GM13976 (cell line): ENCODE measurements at regions not wholly inside any gene's neighbourhood (a gene's known extent, or its start where the extent isn't known, plus 50 kb on each side); places are given as distances from the start of the nearest gene placed in this dataset.

Experiments
- DNase-seq: peaks from one replicate; pipeline ENCODE4 v3.0.0; 2012; ENCODE audit warnings: low spot score
- in situ Hi-C: fragments of 300-500 bp; cut with MboI; formaldehyde crosslinking; loops from one replicate; pipeline ENCODE4 v1.12.0; 2022; ENCODE audit warnings: low sequenced_read_pairs, mixed read lengths, inconsistent platforms; ENCODE audit not compliant: unreplicated experiment
- TF ChIP-seq, protein P1 (sequence below): IDR thresholded peaks from 2 replicates; pipeline ENCODE4 v1.5.1; 2012; ENCODE audit warnings: borderline replicate concordance, mild to moderate bottlenecking; ENCODE audit not compliant: insufficient read depth; ENCODE audit errors: extremely low read depth, missing control alignments, control extremely low read depth

DNA sequence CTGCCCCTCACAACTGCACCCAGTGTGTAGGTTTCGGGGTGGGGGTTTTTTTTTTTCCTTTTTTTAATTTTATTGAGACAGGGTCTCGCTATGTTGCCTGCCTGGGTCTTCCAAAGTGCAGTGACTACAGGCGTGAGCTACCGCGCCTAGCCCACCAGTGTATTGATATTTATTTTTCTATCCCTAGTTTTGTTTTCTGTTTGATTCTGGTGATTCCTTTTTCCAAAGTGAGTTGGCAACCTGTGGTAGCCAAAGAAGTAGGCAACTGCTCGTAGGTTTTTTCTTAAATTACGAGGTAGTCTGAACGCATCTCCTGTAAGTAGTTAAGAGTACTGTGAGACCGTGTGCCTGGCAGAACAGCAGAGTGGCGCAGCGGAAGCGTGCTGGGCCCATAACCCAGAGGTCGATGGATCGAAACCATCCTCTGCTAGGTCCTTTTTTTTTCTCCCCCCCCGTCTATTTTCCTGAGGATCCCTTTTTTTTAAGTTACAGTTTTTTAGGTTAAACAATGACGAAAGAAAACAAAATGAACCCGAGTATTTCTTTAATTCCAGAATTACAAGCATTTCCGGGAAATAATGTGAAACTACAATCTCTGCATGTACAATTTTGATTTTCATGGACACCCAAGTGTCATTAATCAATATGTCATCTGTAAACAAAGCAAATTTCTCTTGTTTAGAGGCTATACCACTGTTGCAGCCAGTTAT is 78.7 kb upstream of the BTN3A2 start:
- in situ Hi-C loops = no loop called here
- TF ChIP-seq, protein P1, sequence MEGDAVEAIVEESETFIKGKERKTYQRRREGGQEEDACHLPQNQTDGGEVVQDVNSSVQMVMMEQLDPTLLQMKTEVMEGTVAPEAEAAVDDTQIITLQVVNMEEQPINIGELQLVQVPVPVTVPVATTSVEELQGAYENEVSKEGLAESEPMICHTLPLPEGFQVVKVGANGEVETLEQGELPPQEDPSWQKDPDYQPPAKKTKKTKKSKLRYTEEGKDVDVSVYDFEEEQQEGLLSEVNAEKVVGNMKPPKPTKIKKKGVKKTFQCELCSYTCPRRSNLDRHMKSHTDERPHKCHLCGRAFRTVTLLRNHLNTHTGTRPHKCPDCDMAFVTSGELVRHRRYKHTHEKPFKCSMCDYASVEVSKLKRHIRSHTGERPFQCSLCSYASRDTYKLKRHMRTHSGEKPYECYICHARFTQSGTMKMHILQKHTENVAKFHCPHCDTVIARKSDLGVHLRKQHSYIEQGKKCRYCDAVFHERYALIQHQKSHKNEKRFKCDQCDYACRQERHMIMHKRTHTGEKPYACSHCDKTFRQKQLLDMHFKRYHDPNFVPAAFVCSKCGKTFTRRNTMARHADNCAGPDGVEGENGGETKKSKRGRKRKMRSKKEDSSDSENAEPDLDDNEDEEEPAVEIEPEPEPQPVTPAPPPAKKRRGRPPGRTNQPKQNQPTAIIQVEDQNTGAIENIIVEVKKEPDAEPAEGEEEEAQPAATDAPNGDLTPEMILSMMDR = no peak
- DNase-seq = peak; percentile 31

DNA sequence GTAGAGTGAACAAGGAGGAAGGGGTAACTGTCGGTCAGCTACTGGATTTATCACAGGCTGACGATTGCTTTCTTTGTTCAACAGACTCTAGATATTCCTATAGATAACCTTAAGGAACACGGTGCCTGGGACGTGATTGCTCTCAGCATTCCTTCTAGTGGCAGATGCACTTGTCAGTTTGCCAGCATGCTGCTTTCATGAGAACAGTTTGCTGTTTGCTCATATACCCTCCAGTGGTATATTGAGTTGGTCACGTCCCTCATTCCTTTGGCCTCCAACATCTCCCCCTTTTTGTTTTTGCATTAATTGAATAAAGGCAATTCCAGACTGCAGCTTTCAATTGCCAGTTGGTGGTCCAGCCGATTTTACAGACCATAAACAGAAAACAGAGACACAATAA is 76.8 kb upstream of the BTN3A2 start:
- no peak for DNase-seq
- in situ Hi-C loops = no loop called here
- TF ChIP-seq, protein P1 = no peak

DNA sequence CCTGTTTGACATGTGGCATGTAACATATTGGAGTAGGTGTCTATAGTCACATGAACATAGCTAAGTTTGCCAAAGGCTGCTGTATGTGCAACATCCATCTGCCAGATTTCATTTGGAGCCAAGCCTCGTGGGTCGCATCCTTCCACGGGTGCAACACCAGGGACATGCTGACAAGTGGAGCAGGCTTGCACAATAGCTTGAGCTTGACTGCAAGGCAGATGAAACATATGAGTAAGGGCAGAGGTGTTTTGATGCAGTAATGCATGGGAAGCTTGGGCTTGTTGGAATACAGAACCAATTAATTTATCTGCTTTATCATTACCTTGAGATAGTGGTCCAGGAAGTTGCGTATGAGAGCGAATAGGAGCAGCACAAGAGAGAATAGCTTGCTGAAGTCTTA is 74.1 kb upstream of the BTN3A2 start:
- DNase-seq = no peak
- in situ Hi-C loops = no loop called here
- TF ChIP-seq, protein P1 = no peak

DNA sequence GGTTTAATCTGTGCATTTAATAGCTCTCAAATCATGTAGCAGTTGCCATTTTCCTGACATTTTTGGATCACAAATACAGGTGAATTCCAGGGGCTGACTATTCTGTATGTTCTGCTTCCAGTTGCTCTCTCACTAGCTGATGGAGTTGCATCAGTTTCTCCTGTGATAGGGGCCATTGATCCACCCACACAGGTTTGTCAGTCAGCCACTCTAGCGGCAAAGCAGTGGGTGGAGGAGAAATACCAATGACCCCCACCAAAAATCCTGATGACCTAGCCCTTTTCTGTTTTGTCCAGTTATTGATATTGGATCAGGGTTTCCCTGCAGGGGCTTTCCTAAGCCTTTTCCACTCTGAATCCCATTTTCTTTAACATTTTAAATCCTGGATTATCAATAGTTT is 72.3 kb upstream of the BTN3A2 start:
- TF ChIP-seq, protein P1 = no peak
- in situ Hi-C loops = no loop called here
- DNase-seq = no peak

DNA sequence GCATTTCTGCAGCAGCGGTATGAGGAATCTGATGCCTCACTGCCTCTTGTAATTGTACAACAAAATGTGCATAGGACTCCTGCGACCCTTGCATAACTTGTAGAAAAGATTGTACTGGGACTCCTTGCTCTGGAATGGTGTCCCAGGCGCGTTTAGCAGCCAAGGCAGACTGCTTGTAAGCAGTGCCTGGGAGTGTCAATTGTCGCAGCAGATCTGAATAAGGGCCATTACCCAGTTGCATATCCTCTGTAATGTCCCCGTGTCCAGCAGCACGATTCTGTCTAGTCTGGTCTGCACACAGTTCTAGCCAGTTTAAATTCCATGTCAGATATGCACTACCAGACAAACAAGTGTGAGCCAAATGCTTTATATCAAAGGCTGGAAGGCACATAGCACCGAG is 70.7 kb upstream of the BTN3A2 start:
- TF ChIP-seq, protein P1 = no peak
- DNase-seq = no peak
- in situ Hi-C loops = no loop called here

DNA sequence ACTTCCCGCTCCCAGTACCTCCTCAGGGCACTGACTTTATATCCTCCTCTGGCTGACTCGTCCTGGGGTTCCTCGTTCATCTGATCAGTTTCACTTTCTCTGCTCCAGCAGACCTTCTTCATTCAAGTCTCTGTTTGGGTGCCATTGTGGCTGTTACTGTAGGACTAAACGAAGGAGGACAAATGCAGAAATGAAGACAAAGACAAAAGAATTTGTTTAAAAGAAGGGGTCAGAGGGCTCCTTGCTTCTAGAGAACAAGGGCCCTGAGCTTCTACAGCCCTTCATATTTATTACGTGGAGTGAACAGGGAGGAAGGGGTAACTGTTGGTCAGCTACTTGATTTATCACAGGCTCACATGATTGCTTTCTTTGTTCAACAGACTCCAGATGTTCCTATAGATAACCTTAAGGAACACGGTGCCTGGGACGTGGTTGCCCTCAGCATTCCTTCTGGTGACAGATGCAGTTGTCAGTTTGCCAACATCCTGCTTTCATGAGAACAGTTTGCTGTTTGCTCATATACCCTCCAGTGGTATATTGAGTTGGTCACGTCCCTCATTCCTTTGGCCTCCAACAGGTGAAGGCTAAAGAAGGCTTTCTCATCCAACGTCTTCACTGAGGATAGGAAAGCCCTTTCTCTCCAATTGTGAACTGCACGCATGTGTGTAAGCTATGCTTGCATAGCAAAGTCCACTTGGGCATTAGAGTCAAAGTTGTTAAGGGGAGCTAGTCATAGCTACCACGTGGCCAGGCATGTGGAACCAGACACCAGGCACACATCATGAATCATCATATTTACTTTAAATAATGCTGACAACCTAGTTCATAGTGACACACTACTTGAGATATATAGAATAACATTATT is 69.1 kb upstream of the BTN3A2 start:
- in situ Hi-C loops = no loop called here
- DNase-seq = no peak
- TF ChIP-seq, protein P1 = no peak

DNA sequence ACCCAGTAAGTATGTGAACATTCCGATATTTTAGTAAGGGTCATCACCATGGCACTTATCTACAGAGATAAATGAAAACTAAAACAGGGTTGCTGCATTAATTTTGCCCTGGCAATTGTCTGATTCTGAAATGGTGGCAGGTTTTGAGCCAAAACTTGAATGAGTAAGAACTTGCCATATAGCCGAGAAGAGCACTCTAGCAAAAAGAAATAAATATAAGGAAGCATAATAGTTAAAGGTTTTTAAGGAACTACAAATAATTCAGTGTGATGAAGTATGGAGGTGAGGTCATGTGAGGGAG is 68.5 kb upstream of the BTN3A2 start:
- TF ChIP-seq, protein P1 = no peak
- in situ Hi-C loops = no loop called here
- no peak for DNase-seq
